H7 (cell line): ENCODE measurements at regions not wholly inside any gene's neighbourhood (a gene's known extent, or its start where the extent isn't known, plus 50 kb on each side); places are given as distances from the start of the nearest gene placed in this dataset.

Source experiments
- DNase-seq: peaks from one replicate; pipeline ENCODE4 v3.0.0; 2012
- H3K27me3 ChIP-seq: 2 replicates; pipeline ENCODE4 v1.6.0; 2011; ENCODE audit warnings: mild to moderate bottlenecking, low read length; ENCODE audit not compliant: control insufficient read depth, insufficient read depth
- H3K36me3 ChIP-seq: replicated peaks from 2 replicates; pipeline ENCODE4 v1.5.1; 2011; ENCODE audit warnings: low read length; ENCODE audit not compliant: control insufficient read depth, insufficient read depth
- H3K4me3 ChIP-seq: 2 replicates; pipeline ENCODE4 v1.5.1; 2011; ENCODE audit warnings: low read depth, mild to moderate bottlenecking, control low read depth, low read length, moderate library complexity; ENCODE audit not compliant: insufficient read depth

DNA sequence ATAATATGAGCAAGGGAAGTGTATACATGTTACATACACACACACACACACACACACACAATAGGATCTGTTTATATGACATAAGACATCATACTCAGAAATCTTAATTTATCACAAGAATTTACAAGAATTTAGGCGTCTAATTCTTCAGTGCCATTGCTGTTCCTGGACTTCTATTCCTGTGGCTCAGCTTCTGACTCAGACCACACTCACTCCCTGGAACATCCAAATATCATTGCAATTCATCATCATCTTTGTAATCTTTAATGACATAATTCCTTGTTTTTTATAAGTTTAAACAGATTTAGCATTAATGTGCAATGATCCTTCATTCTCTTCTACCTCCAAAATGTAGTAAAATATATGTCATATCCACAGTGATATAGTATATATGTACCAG lies 544.2 kb downstream of the FOXG1 start:
- Histone ChIP-seq H3K27me3 (no peaks in the 10 kb centered on the region), H3K4me3 (no peak overlapping the region), H3K36me3 (no peaks in the 10 kb centered on the region)
- no peak for DNase-seq

DNA sequence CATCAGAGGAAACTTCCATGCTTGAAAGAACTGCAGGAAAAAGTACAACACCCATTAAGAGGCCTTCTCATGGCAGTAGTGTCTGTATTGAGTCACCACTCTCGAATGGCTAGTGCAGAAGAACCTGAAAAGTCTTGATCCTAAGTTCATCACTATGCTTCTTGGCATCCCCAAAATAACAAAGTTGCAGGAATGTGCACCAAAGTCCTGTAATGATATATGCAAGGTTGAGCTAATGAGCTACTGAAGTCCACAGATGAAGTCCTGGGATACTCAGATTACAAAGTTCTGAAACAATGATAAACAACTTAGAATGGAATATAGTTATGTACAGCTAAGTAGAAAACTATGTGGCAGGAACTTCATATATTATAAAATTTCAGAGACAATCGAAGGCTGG lies 545.4 kb downstream of the FOXG1 start:
- Histone ChIP-seq H3K36me3 (no peaks in the 10 kb centered on the region), H3K27me3 (no peaks in the 10 kb centered on the region), H3K4me3 (no peak overlapping the region)
- DNase-seq, result no peak

DNA sequence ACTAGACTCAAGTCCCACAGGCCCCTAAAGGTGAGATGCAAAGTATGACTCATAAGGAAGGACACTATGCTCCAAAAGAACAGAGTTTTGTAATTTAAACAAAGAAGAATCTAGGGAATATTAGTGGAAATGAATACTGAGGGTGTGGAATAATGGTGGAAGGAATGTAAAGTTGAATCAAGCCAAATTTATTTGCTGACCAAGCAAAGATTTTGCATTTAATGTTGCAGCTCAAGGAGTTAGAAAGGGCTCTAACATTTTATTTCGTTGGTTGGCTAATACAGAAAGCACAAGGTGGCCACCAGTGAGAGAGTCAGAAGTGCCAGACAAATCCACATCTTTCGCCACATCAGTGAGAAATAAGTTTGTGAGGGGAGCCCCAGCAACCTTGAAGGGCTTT lies 550.3 kb downstream of the FOXG1 start:
- DNase-seq, result no peak
- H3K36me3 ChIP-seq, result no peaks in the 10 kb centered on the region
- no peak overlapping the region for H3K4me3 ChIP-seq

DNA sequence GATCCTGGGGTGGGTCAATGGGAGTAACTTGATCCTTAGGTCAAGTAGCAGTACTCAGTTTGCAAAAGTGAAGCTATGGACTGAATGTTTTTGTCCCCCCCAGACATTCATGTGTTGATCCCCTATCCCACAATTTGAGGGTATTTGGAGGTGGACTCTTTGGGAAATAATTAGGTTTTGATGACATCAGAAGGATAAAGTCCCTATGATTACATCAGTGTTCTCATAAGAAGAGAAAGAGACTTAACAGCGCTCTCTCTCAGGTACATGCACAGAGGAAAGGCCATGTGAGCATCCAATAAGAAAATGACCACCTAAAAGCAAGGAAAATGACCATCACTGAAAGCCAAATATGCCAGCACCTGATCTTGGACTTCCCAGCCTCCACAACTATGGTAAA lies 550.8 kb downstream of the FOXG1 start:
- H3K36me3 ChIP-seq, result no peaks in the 10 kb centered on the region
- no peak overlapping the region for H3K4me3 ChIP-seq
- H3K27me3 ChIP-seq, result no peaks in the 10 kb centered on the region
- no peak for DNase-seq

More for the DNA sequence above, 550.3 kb downstream of the FOXG1 start:
- no peaks in the 10 kb centered on the region for H3K27me3 ChIP-seq

DNA sequence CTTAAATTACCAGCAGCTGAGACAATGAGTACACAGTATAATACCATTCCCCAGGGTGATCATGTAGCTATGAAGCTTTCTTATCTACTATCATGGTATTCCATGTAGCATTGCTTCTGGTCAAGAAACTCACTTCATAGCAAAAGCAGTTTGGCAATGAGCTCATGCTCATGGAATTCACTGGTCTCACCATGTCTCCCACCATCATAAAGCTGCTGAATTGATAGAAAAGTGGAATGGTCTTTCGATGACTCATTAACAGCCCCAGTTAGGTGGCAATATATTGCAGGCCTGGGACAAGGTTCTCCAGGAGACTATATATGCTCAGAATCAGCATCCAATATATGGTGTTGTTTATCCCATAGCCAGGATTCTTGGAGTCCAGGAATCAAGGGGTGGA lies 553.7 kb downstream of the FOXG1 start:
- H3K36me3 ChIP-seq, result no peaks in the 10 kb centered on the region
- no peaks in the 10 kb centered on the region for H3K27me3 ChIP-seq
- no peak for DNase-seq
- H3K4me3 ChIP-seq, result no peak overlapping the region

DNA sequence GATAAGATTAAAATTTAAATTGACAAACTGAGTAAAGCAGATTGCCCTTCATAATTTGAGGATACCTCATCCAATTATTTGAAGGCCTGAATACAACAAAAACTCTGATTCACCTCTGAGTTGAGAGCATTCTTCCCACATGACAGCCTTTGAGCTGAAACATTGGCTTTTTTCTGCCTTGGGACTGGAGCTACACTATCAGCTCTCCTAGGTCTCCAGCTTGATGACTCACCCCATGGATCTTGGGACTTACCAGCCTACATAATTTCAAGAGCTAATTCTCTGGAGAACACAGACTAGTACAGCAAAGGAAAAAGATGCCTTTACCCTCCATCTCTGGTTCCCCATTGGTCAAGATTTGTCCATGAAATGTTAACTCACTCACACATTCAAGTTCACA lies 555.1 kb downstream of the FOXG1 start:
- no peak for DNase-seq
- Histone ChIP-seq H3K4me3 (no peak overlapping the region), H3K27me3 (no peaks in the 10 kb centered on the region), H3K36me3 (no peaks in the 10 kb centered on the region)

DNA sequence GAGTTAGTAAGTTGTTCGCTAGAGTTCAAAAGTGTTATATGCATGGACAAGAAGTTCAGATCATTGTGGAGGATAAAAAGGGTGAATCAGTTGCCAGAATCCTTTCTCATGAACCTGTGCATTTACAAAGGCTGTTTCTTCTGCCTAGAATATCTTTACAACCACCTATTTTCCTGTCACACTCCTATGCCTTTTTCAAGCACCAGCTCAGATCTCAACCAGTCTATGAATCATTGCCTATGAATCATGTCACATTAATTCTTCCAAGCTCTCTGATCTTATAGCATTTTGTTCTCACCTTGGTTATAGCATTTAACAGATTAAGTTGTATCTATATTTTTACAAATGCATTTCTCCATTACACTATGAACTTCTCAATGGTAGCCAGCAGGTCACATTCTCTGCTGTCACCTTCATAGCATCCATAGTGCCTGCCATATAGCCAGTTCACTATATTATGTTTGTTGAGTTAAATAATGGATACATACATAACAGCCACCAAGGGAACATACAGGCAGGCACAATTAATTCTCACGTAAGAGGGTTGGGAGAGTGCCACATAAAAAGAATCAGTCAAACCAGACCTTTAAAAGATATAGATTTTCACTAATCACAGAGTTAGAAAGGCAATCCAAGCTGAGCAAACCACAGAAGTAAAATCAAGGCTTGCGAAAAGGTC lies 573.0 kb downstream of the FOXG1 start:
- H3K27me3 ChIP-seq, result no peaks in the 10 kb centered on the region
- no peak overlapping the region for H3K4me3 ChIP-seq
- DNase-seq, result no peak
- no peaks in the 10 kb centered on the region for H3K36me3 ChIP-seq

DNA sequence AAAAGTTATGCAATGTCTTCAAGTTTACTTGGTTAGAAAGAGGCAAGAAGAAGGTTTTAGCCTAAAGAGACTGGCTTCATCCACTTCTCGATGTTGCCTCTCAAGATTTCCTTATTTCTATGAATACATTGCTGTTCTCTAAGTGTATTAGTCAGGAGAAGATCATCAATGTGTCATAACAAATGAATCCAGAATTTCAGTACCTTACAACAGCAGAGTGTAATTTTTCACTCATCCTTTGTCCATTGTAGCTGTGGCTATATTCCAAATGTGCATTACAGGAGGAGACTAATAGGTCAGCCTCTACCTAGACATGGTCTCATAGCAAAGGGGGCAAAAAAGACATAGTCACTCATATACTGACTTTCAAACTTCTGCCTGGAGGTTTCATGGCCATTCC lies 579.1 kb downstream of the PRKD1 start:
- no peaks in the 10 kb centered on the region for H3K27me3 ChIP-seq
- no peak for DNase-seq
- H3K4me3 ChIP-seq, result no peak overlapping the region
- H3K36me3 ChIP-seq, result no peaks in the 10 kb centered on the region

DNA sequence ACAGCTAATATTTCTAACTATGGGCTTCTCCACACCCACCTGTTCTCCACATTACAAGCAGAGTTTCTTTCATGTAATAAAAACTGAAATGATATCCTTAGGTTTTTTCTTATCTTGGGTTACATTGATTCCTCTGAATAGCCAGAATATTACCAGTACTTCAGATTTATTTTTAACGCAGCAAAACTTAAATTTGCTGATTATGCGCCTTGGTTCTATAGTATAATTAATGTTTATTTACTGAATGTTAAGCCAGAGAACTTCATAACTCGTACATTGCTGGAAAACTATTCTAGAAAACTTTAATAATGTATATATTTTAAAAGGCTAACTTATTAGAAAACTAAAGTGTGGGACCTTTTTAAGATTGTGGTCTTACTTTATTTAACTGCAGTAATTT lies 577.2 kb downstream of the PRKD1 start:
- no peaks in the 10 kb centered on the region for H3K36me3 ChIP-seq
- DNase-seq, result no peak
- H3K4me3 ChIP-seq, result no peak overlapping the region
- no peaks in the 10 kb centered on the region for H3K27me3 ChIP-seq

DNA sequence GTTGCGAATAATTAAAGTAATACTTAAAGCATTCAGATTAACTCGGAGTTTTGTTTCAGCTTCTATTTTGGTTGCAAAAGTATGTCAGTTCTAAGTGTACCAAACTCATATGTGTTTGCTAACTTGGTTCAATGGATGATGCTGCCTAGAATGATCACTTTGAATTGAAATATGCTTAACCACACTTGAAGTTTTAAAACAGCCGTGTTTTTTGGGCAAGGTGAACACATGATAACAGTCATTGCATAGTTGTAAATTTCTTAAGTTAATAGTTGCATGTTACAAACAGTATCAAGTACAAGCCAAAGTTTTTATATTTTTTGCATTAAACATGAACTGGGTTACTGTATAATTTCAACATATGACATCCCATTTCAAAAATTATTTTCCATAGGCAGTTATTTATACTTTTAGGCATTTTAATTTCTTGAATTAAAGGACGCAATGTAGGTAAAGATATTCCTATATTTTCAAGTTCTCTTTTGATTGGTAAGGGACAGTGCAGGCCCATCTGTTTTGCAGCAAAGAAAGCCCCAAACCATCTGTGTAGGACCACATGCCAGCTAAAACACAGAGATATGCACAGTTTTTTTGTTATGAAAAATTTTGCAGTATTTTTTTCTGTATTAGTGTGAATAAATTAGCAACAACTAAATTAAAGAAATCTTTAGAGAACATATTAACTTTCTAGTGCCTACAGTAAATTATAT lies 575.5 kb downstream of the PRKD1 start:
- DNase-seq, result no peak
- H3K36me3 ChIP-seq, result no peaks in the 10 kb centered on the region
- no peak overlapping the region for H3K4me3 ChIP-seq
- H3K27me3 ChIP-seq, result no peaks in the 10 kb centered on the region

DNA sequence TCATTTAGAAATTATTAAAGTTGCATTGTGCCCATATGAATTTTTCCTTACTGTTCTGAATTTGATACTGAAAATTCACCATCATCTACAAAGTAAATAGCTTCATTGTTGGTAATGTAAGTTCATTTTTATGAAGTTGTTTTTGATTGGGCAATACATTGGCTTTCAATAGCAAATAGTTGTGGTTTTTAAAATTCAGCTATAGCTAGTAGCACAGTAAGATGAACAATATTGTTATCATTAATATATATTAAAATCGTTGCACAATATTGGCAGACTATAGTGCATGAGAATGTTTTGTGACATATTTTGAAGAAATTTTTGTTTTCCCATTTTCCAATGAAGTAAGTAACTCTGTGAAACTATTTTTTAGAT lies 575.0 kb downstream of the PRKD1 start:
- H3K4me3 ChIP-seq, result no peak overlapping the region
- H3K27me3 ChIP-seq, result no peaks in the 10 kb centered on the region
- no peaks in the 10 kb centered on the region for H3K36me3 ChIP-seq
- DNase-seq, result no peak

DNA sequence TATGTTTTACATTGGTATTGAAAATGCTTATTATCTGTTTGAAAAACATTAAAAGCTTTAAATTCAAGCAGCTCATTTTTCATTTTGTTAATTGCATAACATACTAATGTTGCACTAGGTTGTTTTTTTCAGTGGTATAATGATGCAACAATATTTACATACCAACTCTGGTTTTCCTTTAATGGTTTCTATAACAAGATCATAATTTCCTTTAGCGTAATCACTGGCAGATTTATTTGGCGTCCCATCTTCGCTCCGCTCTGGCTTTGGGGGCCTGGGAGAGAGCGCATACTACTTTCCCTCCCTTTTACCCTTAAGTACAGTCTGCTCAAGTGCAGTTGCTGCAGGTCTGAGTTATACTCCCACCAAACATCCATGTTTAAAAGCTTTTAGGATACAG lies 574.1 kb downstream of the PRKD1 start:
- DNase-seq, result no peak
- Histone ChIP-seq H3K36me3 (no peaks in the 10 kb centered on the region), H3K4me3 (no peak overlapping the region), H3K27me3 (no peaks in the 10 kb centered on the region)

DNA sequence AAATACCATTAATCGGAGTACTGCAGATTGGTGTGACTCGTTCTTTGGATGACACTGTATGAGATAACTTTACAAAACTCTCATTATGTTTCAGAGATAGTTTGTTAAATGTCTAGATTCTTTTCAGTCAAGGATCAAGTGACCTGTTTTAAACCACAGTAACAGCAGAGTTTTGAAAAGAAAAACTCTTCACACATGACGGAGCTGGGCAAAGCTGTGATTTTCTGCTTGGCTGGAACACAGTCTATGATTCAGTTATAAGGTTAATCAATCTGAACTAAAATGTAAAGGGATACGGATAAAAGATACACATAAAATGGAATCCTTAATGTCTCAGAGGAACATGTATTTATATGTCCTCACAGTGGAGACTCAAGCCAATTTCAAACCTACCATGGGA lies 573.2 kb downstream of the PRKD1 start:
- Histone ChIP-seq H3K27me3 (no peaks in the 10 kb centered on the region), H3K4me3 (no peak overlapping the region), H3K36me3 (no peaks in the 10 kb centered on the region)
- no peak for DNase-seq

DNA sequence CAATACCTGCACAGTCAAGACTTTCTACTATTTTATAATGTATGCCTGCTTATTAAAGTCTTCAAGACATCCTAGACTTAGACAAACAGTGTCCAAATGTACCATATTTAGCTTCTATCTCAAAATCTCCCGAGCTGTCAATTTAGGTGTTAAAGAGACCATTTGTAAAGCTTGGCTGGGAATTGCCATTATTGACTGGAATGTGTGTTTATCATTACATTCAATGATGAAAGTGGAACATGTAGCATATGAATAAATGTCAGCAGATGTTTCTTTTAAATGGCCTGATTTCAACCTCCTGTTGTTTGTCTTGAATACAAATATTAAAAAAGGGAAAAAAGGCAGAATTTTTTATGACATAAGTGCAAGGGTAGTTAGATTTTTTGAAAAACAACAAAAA lies 572.3 kb downstream of the PRKD1 start:
- Histone ChIP-seq H3K4me3 (no peak overlapping the region), H3K36me3 (no peaks in the 10 kb centered on the region), H3K27me3 (no peaks in the 10 kb centered on the region)
- DNase-seq, result no peak

DNA sequence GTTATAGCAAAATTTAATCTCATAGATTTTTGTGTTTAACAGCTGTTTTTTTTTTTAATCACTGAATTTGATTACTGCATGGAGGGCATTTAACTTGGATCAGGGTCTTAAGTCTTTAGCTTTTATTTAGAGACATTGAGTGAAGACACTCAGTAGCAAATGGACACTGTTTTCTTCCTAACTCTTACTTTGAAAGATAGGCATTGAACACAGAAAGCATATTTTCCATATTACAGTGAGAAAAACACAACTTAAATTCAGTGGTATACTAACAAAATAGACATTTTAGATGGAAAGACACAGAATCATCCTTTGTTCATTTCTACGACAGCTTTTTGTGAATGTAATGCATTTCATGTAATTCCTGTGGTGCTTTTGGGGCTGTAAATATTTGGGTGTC lies 571.8 kb downstream of the PRKD1 start:
- no peaks in the 10 kb centered on the region for H3K36me3 ChIP-seq
- DNase-seq, result no peak
- no peaks in the 10 kb centered on the region for H3K27me3 ChIP-seq
- no peak overlapping the region for H3K4me3 ChIP-seq

DNA sequence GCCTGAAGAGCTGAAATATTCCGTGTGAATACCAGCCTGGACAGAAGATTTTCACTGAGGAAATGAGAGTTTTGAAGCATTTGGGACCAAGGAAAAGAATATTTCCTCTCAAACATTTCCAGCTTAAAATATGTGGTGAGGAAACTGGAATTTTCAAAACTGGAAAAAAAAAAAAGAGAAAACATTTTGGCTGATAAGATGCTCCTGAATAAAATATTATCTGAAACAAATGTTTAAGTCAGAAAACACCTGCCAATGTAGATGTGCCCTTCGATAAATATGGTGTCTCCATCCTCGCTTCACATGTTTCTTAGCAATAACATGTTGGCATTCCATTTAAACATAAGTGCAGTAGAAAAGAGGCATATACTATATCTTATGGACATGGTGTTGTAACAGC lies 567.0 kb downstream of the PRKD1 start:
- no peaks in the 10 kb centered on the region for H3K36me3 ChIP-seq
- no peak for DNase-seq
- no peaks in the 10 kb centered on the region for H3K27me3 ChIP-seq
- no peak overlapping the region for H3K4me3 ChIP-seq
